ENCODE measurements at regions not wholly inside any gene's neighbourhood (a gene's known extent, or its start where the extent isn't known, plus 50 kb on each side); places are given as distances from the start of the nearest gene placed in this dataset.
"Not testable (repeated sequence)": the region's sequence is repeated elsewhere in the genome, so short reads cannot be mapped to it uniquely, and the experiment has no call there.

DNA sequence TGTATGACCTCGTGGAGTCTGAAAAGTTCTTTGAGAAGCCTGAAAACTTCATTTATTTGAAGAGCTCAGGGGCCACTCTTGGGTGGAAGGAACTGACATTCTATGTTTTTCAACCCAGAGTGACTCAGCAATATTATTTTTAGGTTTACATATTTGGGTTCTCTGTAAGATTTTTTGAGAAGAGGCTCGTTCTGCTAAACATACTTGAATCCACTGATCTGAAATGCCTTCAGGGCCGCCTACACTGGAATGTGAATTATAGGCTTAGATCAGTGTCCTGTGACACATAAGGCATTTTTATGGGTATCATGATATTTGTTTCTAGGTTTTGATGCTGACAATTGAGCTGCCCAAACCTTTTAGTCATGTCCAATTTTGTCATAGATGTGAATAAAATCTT, 86.2 kb downstream of the PSAT1 start:
- DNase-seq, result peak; percentile 2

DNA sequence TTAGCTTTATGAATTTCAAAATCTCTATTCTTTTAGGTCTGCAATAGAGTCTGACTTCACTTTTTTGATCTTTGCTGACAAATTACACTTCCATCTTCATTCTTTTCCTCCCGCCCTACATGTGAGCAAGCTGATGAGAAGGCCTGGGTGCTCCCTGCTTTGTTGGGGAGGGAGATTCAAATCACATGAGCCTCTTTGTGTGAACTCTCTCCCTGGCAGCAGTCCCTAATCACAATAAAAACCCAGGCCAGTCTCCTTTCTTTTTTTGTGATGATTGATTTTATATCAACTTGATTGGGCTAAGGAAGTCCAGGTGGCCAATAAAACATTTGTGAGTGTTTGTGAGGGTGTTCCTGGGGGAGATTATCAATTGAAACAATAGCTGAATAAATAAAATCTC, 89.4 kb downstream of the PSAT1 start:
- no peak for DNase-seq

- no peak for DNase-seq
Observed at GRCh38 chr9:78386773-78387172, 89.8 kb downstream of the PSAT1 start.

DNA sequence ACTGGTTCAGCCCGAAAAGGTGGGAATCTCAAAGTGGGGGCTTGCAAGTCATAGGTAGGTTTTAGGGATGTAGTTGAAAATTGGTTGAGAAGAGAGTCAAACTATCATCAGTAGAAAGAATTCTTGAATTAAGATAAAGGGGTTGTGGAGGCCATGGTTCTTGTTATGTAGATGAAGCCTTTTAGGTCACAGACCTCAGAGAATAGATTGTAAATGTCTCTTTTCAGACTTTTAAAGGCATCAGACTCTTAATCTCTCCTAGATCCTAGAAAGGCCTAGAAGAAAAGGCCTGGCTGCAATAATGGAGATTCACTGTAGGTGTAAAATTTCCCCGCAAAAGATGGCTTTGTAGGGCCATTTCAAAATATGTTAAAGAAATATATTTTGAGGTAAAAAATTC, 96.4 kb downstream of the PSAT1 start:
- no peak for DNase-seq

GRCh38 chr9:78393932-78394331, 97.0 kb downstream of the PSAT1 start:
- DNase-seq, result no peak

- DNase-seq, result no peak
Observed at GRCh38 chr9:78396087-78396486, 99.2 kb downstream of the PSAT1 start.

GRCh38 chr9:78397045-78397444, 100.1 kb downstream of the PSAT1 start:
- no peak for DNase-seq

DNA sequence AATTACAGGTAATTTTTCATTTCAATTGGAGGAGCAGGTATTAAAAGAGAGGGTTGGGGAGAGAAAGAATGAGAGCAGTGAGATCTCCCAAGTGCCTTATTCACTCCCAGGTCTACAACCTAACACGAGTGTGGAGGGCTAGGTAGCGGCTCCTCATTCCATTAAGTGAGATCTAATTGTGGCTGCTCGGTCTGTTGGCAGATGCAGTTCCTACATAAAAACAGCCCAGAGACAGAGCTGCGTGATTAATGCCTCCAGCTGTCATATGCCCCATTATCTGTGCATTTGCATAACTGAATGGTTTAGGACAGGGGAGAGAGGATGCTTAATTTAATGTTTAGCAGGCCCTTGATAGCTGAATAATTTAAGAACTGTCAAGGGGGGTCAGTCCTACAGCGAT, 100.5 kb downstream of the PSAT1 start:
- DNase-seq, result no peak

- DNase-seq, result no peak
Observed at GRCh38 chr9:78399153-78399552, 102.2 kb downstream of the PSAT1 start.

DNA sequence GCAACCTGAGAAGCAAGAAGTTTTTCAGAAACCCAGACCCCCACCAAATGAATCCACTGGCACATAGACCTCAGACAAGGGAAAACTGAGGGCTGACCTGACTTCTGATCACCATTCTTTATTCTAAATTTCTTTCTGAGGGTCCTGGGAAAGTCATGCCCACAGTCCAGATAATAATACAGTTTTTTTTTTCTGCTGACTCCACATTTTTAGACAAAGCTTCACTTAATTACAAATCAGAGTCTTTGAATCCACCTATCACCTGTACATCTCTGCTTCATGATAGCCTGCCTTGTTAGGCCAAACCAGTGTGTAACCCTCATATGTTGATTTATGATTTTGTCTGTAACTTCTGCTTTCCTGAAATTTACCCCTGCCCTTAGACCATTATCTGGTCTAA, 103.6 kb downstream of the PSAT1 start:
- DNase-seq, result no peak

DNA sequence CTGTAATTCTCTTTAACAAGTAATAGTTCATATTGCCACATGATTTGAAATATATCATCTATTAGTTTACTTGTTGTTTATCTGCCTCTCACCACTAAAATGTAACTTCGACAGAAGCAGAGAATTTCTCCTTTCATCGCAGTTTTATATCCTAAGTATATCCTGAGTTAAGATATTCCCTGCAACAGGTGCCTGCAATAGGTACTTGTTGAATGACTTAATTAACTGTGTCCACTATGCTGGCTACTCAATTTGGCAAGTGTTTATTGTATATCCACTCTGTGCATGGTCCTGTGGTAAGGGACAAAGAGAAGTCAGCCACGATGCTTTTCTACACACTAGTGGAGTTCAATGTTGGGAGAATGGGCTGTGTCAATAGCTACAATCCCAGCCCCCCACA, 108.5 kb downstream of the PSAT1 start:
- no peak for DNase-seq

GRCh38 chr9:78406146-78406545, 109.2 kb downstream of the PSAT1 start:
- DNase-seq, result no peak

DNA sequence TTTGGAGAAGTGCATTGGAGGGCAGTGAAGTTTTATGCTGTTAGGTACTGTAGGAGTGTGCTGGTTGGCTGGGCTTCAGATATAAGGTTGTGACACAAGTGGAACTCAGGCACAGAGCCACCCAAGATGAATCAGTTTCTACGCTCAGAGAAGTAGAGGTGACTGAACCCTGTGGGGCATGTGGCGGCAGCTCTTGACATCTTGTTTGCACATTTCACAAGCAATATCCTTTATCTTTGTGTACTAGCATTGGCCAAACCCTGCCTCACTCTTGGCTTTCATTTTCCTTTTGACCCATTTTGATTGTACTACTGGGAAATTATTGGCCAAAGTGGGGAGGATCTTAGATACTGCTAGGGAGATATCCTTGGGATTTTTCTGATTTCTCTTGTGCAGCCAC, 110.0 kb downstream of the PSAT1 start:
- DNase-seq, result no peak

- no peak for DNase-seq
Observed at GRCh38 chr9:78407636-78408312, 110.8 kb downstream of the PSAT1 start.

GRCh38 chr9:78408388-78408787, 111.5 kb downstream of the PSAT1 start:
- no peak for DNase-seq

- not testable (repeated sequence) for DNase-seq
Observed at GRCh38 chr9:78409928-78410510, 113.1 kb downstream of the PSAT1 start.

DNA sequence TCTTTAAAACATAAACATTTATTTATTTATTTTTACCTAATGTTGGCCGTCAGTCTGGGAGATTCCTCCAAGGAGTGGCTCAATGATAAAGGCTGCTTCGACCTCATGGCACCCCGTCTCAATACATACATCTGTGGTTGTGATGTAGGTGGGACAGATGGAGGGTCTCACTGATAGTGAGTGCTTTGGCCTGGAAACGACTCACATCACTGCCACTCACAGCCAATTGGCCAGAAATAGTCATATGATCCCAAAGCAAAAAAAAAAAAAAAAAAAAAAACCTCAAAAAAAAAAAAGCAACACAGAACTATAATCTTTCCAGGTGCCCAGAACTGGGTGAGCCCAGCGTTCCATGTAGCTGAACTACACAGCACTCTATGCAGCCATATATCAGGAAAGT, 125.4 kb downstream of the PSAT1 start:
- no peak for DNase-seq

GRCh38 chr9:78424299-78424698, 127.4 kb downstream of the PSAT1 start:
- DNase-seq, result no peak

DNA sequence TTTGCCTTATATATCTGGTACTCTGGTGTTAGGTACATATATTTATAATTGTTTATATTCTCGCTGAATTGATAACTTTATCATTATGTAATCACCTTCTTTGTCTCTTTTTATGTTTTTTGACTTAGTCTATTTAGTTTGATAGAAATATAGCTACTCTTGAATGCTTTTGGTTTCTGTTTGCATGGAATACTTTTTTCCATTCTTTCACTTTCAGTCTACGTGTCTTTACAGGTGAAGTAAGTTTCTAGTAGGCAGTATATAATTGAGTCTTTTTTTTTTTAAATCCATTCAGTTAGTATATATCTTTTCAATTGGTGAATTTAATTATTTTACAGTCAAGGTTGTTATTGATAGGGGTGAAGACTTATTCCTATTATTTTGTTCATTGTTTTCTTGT, 131.7 kb downstream of the PSAT1 start:
- DNase-seq, result no peak

DNA sequence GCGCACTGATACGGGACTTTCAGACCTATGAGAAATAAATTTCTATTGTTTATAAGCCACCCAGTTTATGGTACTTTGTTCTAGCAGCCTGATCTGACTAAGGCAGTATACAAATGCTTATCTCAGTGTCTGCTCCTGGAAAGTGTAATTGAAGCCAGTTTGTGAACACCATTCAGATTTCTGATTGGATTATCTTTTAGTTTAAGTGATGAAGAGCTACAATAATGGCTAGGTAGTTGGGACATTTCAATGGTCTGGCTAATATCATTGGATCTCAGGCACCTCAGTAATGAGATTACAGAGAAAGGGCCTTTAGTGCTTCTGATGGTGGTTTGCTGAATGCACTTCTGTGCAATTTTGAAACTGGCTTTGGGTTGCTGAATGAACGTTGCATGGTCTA, 133.5 kb downstream of the PSAT1 start:
- DNase-seq, result no peak

DNA sequence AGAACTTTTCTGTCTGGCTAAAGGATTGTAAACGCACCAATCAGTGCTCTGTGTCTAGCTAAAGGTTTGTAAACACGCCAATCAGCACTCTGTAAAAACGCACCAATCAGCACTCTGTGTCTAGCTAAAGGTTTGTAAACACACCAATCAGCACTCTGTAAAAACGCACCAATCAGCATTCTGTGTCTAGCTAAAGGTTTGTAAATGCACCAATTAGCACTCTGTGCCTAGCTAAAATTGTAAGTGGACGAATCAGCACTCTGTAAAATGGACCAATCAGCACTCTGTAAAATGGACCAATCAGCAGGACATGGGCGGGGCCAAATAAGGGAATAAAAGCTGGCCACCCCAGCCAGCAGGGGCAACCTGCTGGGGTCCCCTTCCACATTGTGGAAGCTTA, 134.1 kb downstream of the PSAT1 start:
- not testable (repeated sequence) for DNase-seq

DNA sequence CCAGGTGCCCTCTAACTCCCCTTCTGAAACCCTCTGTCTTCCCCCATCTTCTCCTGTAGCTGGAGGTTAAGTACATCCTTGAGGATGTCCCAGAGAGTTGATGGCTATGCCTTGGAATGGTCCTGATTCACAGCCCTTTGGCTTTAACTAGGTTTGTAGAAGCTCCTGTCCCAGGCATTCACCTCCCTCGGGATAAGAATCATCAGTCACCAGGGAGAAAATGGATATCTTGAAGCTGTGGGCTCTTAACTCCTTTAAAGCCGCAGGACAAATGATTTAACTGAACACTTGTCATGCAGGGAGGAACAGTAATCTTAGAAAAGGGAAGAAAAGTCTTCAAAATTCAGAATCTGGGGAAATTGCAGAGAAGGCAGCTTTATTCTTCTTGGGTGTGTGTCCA, 139.9 kb downstream of the PSAT1 start:
- no peak for DNase-seq

- DNase-seq, result no peak
Observed at GRCh38 chr9:78437296-78437695, 140.4 kb downstream of the PSAT1 start.

- no peak for DNase-seq
Observed at GRCh38 chr9:78437806-78438205, 140.9 kb downstream of the PSAT1 start.

- no peak for DNase-seq
Observed at GRCh38 chr9:78438211-78438610, 141.3 kb downstream of the PSAT1 start.

All from inflammatory macrophage treated with lipopolysaccharide for 1 hour (primary cell).